GM12878 (cell line): ENCODE measurements at regions not wholly inside any gene's neighbourhood (a gene's known extent, or its start where the extent isn't known, plus 50 kb on each side); places are given as distances from the start of the nearest gene placed in this dataset.

Experiments
- ATAC-seq: fragments of 200-7000 bp; cut with Tn5 transposase; 3 replicates; pipeline ENCODE4 v1.9.1; 2020; ENCODE audit warnings: mild to moderate bottlenecking, moderate library complexity
- BruUV-seq: library from RNA; stranded (reverse); fragments of 400-500 nt; replicated peaks from 2 replicates; lab custom pipeline; 2021; lab: Mats Ljungman, UMichigan
- CTCF ChIA-PET: fragments of 300-600 bp; sonication (Branson Sonifier 250); formaldehyde crosslinking; extraction: SDS; loops from one replicate; lab custom pipeline; 2021; ENCODE audit warnings: inconsistent platforms; lab: Yijun Ruan, JAX
- POLR2A ChIA-PET: fragments of 350-600 bp; formaldehyde crosslinking; extraction: SDS; loops from one replicate; lab custom pipeline; 2021; ENCODE audit warnings: inconsistent platforms; lab: Charles Lee
- RAD21 ChIA-PET: fragments of 300-600 bp; sonication (Branson Sonifier 250); formaldehyde crosslinking; loops from one replicate; lab custom pipeline; 2023; ENCODE audit warnings: antibody characterized with exemption; ENCODE audit not compliant: unreplicated experiment; lab: Charles Lee
- SMC1A ChIA-PET: fragments of 300-600 bp; sonication (Branson Sonifier 250); formaldehyde crosslinking; loops from one replicate; lab custom pipeline; 2023; ENCODE audit not compliant: unreplicated experiment, uncharacterized antibody; lab: Charles Lee
- DNase-seq: peaks from one replicate; pipeline ENCODE4 v3.0.0-alpha.2; 2011; ENCODE audit warnings: low read depth, low spot score
- FAIRE-seq: peaks from 3 replicates; lab custom pipeline; 2011; peaks lifted over from hg19 to GRCh38; lab: Jason Lieb, UNC
- H2AFZ ChIP-seq: 2 replicates; pipeline ENCODE4 v1.6.0; 2011; ENCODE audit warnings: low read depth, low read length, control low read depth; ENCODE audit not compliant: control insufficient read depth
- H3K27ac ChIP-seq: 2 replicates; pipeline ENCODE4 v1.5.1; 2011; ENCODE audit warnings: control low read depth; ENCODE audit not compliant: control insufficient read depth, insufficient read depth
- H3K27me3 ChIP-seq, 2 experiments: replicated peaks in 1 of 2; 2 replicates each; pipeline versions ENCODE4 v1.6.0 to v1.6.1; 2011; ENCODE audit warnings: low read length in 1 of 2; ENCODE audit not compliant: control insufficient read depth in 2 of 2, insufficient read depth in 2 of 2
- H3K36me3 ChIP-seq, 2 experiments: 2 replicates each; pipeline ENCODE4 v1.5.1; 2011; ENCODE audit warnings: low read length in 1 of 2; ENCODE audit not compliant: control insufficient read depth in 2 of 2, insufficient read depth in 2 of 2
- H3K4me1 ChIP-seq: 2 replicates; pipeline ENCODE4 v1.6.1; 2011; ENCODE audit warnings: mild to moderate bottlenecking, low read length, moderate library complexity, mixed read lengths; ENCODE audit not compliant: control insufficient read depth, insufficient read depth
- H3K4me2 ChIP-seq: 2 replicates; pipeline ENCODE4 v1.6.0; 2011; ENCODE audit warnings: control low read depth; ENCODE audit not compliant: control insufficient read depth, insufficient read depth
- H3K4me3 ChIP-seq: fragments of 200-600 bp; sonication (generic); 2 replicates; pipeline ENCODE4 v1.5.1; 2016
- H3K79me2 ChIP-seq: 2 replicates; pipeline ENCODE4 v1.6.0; 2011; ENCODE audit warnings: low read length; ENCODE audit not compliant: control insufficient read depth, insufficient read depth
- H3K9ac ChIP-seq: 2 replicates; pipeline ENCODE4 v1.8.0; 2011; ENCODE audit warnings: low read length, control low read depth, mixed read lengths; ENCODE audit not compliant: control insufficient read depth, insufficient read depth
- H3K9me3 ChIP-seq: replicated peaks from 3 replicates; pipeline ENCODE4 v1.5.1; 2011; ENCODE audit warnings: mild to moderate bottlenecking, low read length; ENCODE audit not compliant: control insufficient read depth, insufficient read depth
- H4K20me1 ChIP-seq: 2 replicates; pipeline ENCODE4 v1.6.0; 2011; ENCODE audit not compliant: control insufficient read depth, insufficient read depth
- BHLHE40 ChIP-seq, 2 experiments: fragments of 450-650 bp in 1 of 2; IDR thresholded peaks; 2 replicates each; pipeline ENCODE4 v1.6.1; 2011 to 2017; ENCODE audit warnings: low read depth in 2 of 2, borderline replicate concordance in 1 of 2, improper control_type of control experiment in 1 of 2, low read length in 1 of 2, mild to moderate bottlenecking in 1 of 2
- CHD2 ChIP-seq: IDR thresholded peaks from 2 replicates; pipeline ENCODE4 v1.6.1; 2011; ENCODE audit warnings: low read depth, low read length, improper control_type of control experiment, borderline replicate concordance
- CREM ChIP-seq: IDR thresholded peaks from 2 replicates; pipeline ENCODE4 v1.6.1; 2014; ENCODE audit warnings: antibody characterized with exemption, low read depth
- CTCF ChIP-seq, 3 experiments: IDR thresholded peaks in 2 of 3; conservative IDR thresholded peaks in 1 of 3; 2 replicates each; pipeline ENCODE4 v1.5.1; 2011; ENCODE audit warnings: low read depth in 3 of 3, low read length in 3 of 3, mild to moderate bottlenecking in 3 of 3, control low read depth in 2 of 3, moderate library complexity in 2 of 3, inconsistent platforms in 1 of 3, mixed read lengths in 1 of 3; ENCODE audit not compliant: control insufficient read depth in 2 of 3, insufficient read depth in 1 of 3; ENCODE audit errors: extremely low read depth in 1 of 3
- KLF5 ChIP-seq: fragments of 450-650 bp; IDR thresholded peaks from 2 replicates; pipeline ENCODE4 v1.6.1; 2014; ENCODE audit warnings: mild to moderate bottlenecking; ENCODE audit not compliant: partially characterized antibody
- PKNOX1 ChIP-seq: fragments of 450-650 bp; IDR thresholded peaks from 2 replicates; pipeline ENCODE4 v1.6.1; 2016; ENCODE audit warnings: mild to moderate bottlenecking
- POU2F2 ChIP-seq: IDR thresholded peaks from 3 replicates; pipeline ENCODE4 v1.6.1; 2011; ENCODE audit warnings: low read depth, mild to moderate bottlenecking, low read length, borderline replicate concordance
- RBBP5 ChIP-seq: fragments of 200-600 bp; sonication (generic); conservative IDR thresholded peaks from 2 replicates; pipeline ENCODE4 v1.6.1; 2016
- RELB ChIP-seq: fragments of 450-650 bp; IDR thresholded peaks from 2 replicates; pipeline ENCODE4 v1.6.1; 2017; ENCODE audit warnings: low read depth, mild to moderate bottlenecking, moderate library complexity
- RFX5 ChIP-seq: IDR thresholded peaks from 2 replicates; pipeline ENCODE4 v1.6.1; 2011; ENCODE audit warnings: low read depth, low read length, improper control_type of control experiment
- SMAD1 ChIP-seq: fragments of 450-650 bp; IDR thresholded peaks from 2 replicates; pipeline ENCODE4 v1.6.1; 2018; ENCODE audit warnings: mild to moderate bottlenecking, low read depth; ENCODE audit not compliant: partially characterized antibody
- SMAD5 ChIP-seq: IDR thresholded peaks from 2 replicates; pipeline ENCODE4 v1.6.1; 2016; ENCODE audit warnings: antibody characterized with exemption, low read depth
- SP1 ChIP-seq: IDR thresholded peaks from one replicate; pipeline ENCODE4 v1.6.1; 2011; ENCODE audit warnings: low read depth, low read length
- USF1 ChIP-seq: IDR thresholded peaks from 2 replicates; pipeline ENCODE4 v1.6.1; 2011; ENCODE audit warnings: borderline replicate concordance, low read depth, mild to moderate bottlenecking, moderate library complexity, mixed read lengths, low read length; ENCODE audit not compliant: insufficient read depth; ENCODE audit errors: extremely low read length
- ZNF384 ChIP-seq: IDR thresholded peaks from 2 replicates; pipeline ENCODE4 v1.6.1; 2012; ENCODE audit warnings: low read depth, mild to moderate bottlenecking, low read length, improper control_type of control experiment, borderline replicate concordance
- WGBS: methylation state at CpG from one replicate; pipeline ENCODE4 v1.1.6; 2016; ENCODE audit warnings: low lambda C conversion rate; ENCODE audit not compliant: insufficient replicate concordance, insufficient coverage; ENCODE audit errors: missing lambda C conversion rate; 5-methylcytosine and 5-hydroxymethylcytosine counted together
- in situ Hi-C: fragments of 300-500 bp; cut with MboI; formaldehyde crosslinking; loops from 9 replicates; pipeline ENCODE4 v1.14.3; 2018; ENCODE audit warnings: mixed read lengths
- intact Hi-C: fragments of 100-400 bp; cut with micrococcal nuclease; formaldehyde crosslinking; loops from one replicate; pipeline ENCODE4 v1.14.2; 2022; ENCODE audit not compliant: unreplicated experiment

GRCh38 chr2:101546376-101547058 lies 71.6 kb upstream of the RFX8 start:
- ATAC-seq, result no peak
- no peaks in the 10 kb centered on the region for H4K20me1 ChIP-seq
- H3K79me2 ChIP-seq, result no peaks in the 10 kb centered on the region
- DNase-seq, result no peak
- ChIA-PET CTCF (no interaction called here), RAD21 (interaction anchor here (0.8 kb wide), 1 partner anchor 49 kb away, joined by 3 read pairs; no protein-coding TSS in a partner anchor), POLR2A (no interaction called here), SMC1A (no interaction called here)
- FAIRE-seq, result no peak
- BruUV-seq, result no TSS peak
- WGBS, result 38% methylated on average over 2 of the region's 2 CpGs
- intact Hi-C loops, result no loop called here
- no peak for TF ChIP-seq RBBP5
- no peak for TF ChIP-seq USF1
- TF ChIP-seq CHD2, result no peak
- TF ChIP-seq RELB, result no peak
- TF ChIP-seq SMAD1, result no peak
- no peak for TF ChIP-seq CTCF (IDR thresholded peaks at IDR 0.05 in 2 of 3, conservative IDR thresholded peaks at IDR 0.05 in 1 of 3; ENCODE audit: control insufficient read depth in 2 of 3, extremely low read depth in 1 of 3, insufficient read depth in 1 of 3, low read depth in 3 of 3, low read length in 3 of 3)
- TF ChIP-seq PKNOX1, result no peak
- no peak for TF ChIP-seq CREM
- TF ChIP-seq SP1, result no peak
- TF ChIP-seq BHLHE40 (IDR thresholded peaks at IDR 0.05; ENCODE audit: borderline replicate concordance in 1 of 2, low read depth in 2 of 2, low read length in 1 of 2), result no peak
- TF ChIP-seq SMAD5, result no peak
- TF ChIP-seq KLF5, result no peak
- no peak for TF ChIP-seq RFX5
- no peak for TF ChIP-seq ZNF384
- TF ChIP-seq POU2F2, result no peak
- in situ Hi-C loops, result no loop called here
- no peak overlapping the region for H3K4me2 ChIP-seq
- no peaks in the 10 kb centered on the region for H3K4me1 ChIP-seq
- H3K4me3 ChIP-seq, result no peak overlapping the region
- H3K9me3 ChIP-seq, result no peaks in the 10 kb centered on the region
- H3K27ac ChIP-seq, result no peak overlapping the region
- no peak overlapping the region for H3K9ac ChIP-seq
- no peaks in the 10 kb centered on the region for H3K27me3 ChIP-seq
- no peaks in the 10 kb centered on the region for H3K36me3 ChIP-seq
- no peak overlapping the region for H2AFZ ChIP-seq
